A673 (cell line): ENCODE measurements at regions not wholly inside any gene's neighbourhood (a gene's known extent, or its start where the extent isn't known, plus 50 kb on each side); places are given as distances from the start of the nearest gene placed in this dataset.

ENCODE experiments used
- BruUV-seq: library from RNA; stranded (reverse); fragments of 400-500 nt; replicated peaks from 2 replicates; lab custom pipeline; 2021; lab: Mats Ljungman, UMichigan
- CTCF ChIA-PET: fragments of 300-600 bp; sonication (Branson Sonifier 250); formaldehyde crosslinking; loops from one replicate; lab custom pipeline; 2022; ENCODE audit warnings: antibody characterized with exemption; lab: Charles Lee
- POLR2A ChIA-PET: fragments of 300-600 bp; sonication (Branson Sonifier 250); formaldehyde crosslinking; loops from one replicate; lab custom pipeline; 2022; ENCODE audit warnings: antibody characterized with exemption; ENCODE audit not compliant: low non-redundant PET; lab: Charles Lee
- DNase-seq: peaks from one replicate; pipeline ENCODE4 v3.0.0-alpha.2; 2015; ENCODE audit warnings: low spot score
- H3K27ac ChIP-seq: fragments of 200-600 bp; sonication (generic); 2 replicates; pipeline ENCODE4 v1.5.1; 2016; ENCODE audit warnings: mixed run types, low read depth, mild to moderate bottlenecking, mixed read lengths, antibody characterized with exemption, low read length; ENCODE audit not compliant: poor library complexity, severe bottlenecking
- H3K27me3 ChIP-seq: fragments of 200-600 bp; sonication (generic); replicated peaks from 2 replicates; pipeline ENCODE4 v1.6.1; 2017; ENCODE audit warnings: mixed run types, low read depth, mild to moderate bottlenecking, mixed read lengths, antibody characterized with exemption, low read length; ENCODE audit not compliant: insufficient read depth, poor library complexity
- H3K36me3 ChIP-seq: fragments of 200-600 bp; sonication (generic); 2 replicates; pipeline ENCODE4 v1.6.1; 2016; ENCODE audit warnings: mixed run types, mild to moderate bottlenecking, mixed read lengths, antibody characterized with exemption, low read length; ENCODE audit not compliant: insufficient read depth, poor library complexity, severe bottlenecking
- H3K4me1 ChIP-seq: fragments of 200-600 bp; sonication (generic); 2 replicates; pipeline ENCODE4 v1.6.1; 2017; ENCODE audit warnings: mixed run types, mild to moderate bottlenecking, mixed read lengths, antibody characterized with exemption, low read length; ENCODE audit not compliant: insufficient read depth, poor library complexity, severe bottlenecking
- H3K4me3 ChIP-seq: fragments of 200-600 bp; sonication (generic); 2 replicates; pipeline ENCODE4 v1.5.1; 2016; ENCODE audit warnings: low read depth, mixed run types, mild to moderate bottlenecking, mixed read lengths, low read length; ENCODE audit not compliant: poor library complexity, severe bottlenecking
- H3K9me3 ChIP-seq: fragments of 200-600 bp; sonication (generic); 2 replicates; pipeline ENCODE4 v1.6.1; 2016; ENCODE audit warnings: mixed run types, low read depth, mild to moderate bottlenecking, mixed read lengths, antibody characterized with exemption, low read length; ENCODE audit not compliant: poor library complexity, severe bottlenecking
- CTCF ChIP-seq: fragments of 300-800, 200-600 bp; sonication (generic); conservative IDR thresholded peaks from 2 replicates; pipeline ENCODE4 v1.5.1; 2017; ENCODE audit warnings: low read depth, mild to moderate bottlenecking, antibody characterized with exemption, low read length, moderate library complexity, mixed read lengths
- EZH2 ChIP-seq: fragments of 200-600 bp; sonication (generic); IDR thresholded peaks from 2 replicates; pipeline ENCODE4 v1.6.1; 2017; ENCODE audit warnings: borderline replicate concordance, low read depth, mild to moderate bottlenecking, mixed read lengths, antibody characterized with exemption, low read length; ENCODE audit not compliant: poor library complexity, severe bottlenecking
- intact Hi-C: fragments of 100-400 bp; cut with micrococcal nuclease; formaldehyde crosslinking; loops from one replicate; pipeline ENCODE4 v1.10.0; 2022; ENCODE audit not compliant: unreplicated experiment

DNA sequence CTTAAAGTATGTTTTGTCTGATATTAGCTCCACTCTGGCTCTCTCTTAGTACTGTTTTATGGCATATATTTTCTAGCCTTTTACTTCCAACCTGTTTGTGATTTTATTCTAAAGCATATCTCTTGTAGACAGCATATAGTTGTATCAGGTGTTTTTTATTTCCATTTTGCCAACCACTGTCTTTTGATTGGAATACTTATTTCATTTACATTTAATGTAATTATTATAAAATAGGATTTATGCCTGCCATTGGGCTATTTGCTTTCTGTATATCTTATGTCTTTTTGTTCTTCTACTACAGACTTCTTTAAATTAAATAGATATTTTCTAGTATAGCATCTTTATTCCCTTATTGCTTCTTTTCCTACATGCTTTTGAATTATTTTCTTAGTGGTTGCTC is 67.3 kb downstream of the LRRC30 start:
- H3K9me3 ChIP-seq, result peaks cover 44% of the 10 kb centered on the region
- TF ChIP-seq EZH2 (no peak), CTCF (no peak)
- BruUV-seq, result no TSS peak
- intact Hi-C loops, result no loop called here
- H3K27me3 ChIP-seq, result no peaks in the 10 kb centered on the region
- no peak overlapping the region for H3K4me3 ChIP-seq
- POLR2A ChIA-PET, result no interaction called here
- no peak for DNase-seq
- no peak overlapping the region for H3K27ac ChIP-seq
- H3K36me3 ChIP-seq, result no peaks in the 10 kb centered on the region
- CTCF ChIA-PET, result no interaction called here
- no peaks in the 10 kb centered on the region for H3K4me1 ChIP-seq

- no peaks in the 10 kb centered on the region for H3K4me1 ChIP-seq
- no peaks in the 10 kb centered on the region for H3K27me3 ChIP-seq
- BruUV-seq, result no TSS peak
- ChIA-PET POLR2A (no interaction called here), CTCF (no interaction called here)
- no peak overlapping the region for H3K4me3 ChIP-seq
- intact Hi-C loops, result no loop called here
- H3K27ac ChIP-seq, result no peak overlapping the region
- DNase-seq, result no peak
- TF ChIP-seq EZH2 (no peak), CTCF (no peak)
- peaks cover 55% of the 10 kb centered on the region for H3K9me3 ChIP-seq
- no peaks in the 10 kb centered on the region for H3K36me3 ChIP-seq
Observed at GRCh38 chr18:7301094-7301493, 70.2 kb downstream of the LRRC30 start.

DNA sequence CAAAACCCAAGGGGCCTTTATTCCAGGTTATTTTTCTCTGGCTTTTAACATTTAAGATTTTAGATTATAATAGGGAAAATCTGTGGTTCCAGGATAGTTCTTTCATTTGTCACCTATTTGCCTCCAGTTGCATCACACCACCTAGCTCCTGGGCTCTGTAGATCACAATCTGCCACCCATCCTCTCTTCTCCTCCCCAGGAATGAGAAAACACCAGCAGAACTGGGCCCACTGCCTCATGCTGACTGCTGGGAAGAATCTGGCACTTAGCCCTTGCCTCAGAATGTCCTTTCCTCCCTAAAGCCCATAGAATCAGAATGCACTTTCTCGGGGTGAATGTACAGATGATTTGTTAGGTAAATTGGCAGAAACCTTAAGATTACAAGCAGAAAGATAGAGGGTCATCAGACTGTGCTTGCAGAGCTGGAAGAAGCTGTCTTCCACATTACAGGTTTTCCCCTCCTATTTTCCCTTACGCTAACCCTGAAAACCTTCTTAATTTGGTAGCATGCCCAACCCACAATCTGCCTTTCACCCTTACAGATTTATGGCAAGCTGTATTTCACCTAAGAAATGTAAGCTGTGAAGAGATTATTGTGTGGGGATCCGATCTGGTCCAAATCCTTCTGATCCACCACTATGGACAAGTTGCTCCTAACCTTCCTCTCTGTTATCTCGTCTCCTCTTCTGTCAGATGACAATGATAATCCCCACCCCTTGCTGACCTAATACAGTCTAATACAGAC is 72.6 kb downstream of the LRRC30 start:
- POLR2A ChIA-PET, result no interaction called here
- Histone ChIP-seq H3K36me3 (no peaks in the 10 kb centered on the region), H3K4me3 (no peak overlapping the region), H3K4me1 (no peaks in the 10 kb centered on the region), H3K27me3 (no peaks in the 10 kb centered on the region), H3K9me3 (peaks cover 42% of the 10 kb centered on the region), H3K27ac (no peak overlapping the region)
- intact Hi-C loops, result no loop called here
- CTCF ChIA-PET, result no interaction called here
- no peak for DNase-seq
- BruUV-seq, result no TSS peak
- TF ChIP-seq EZH2 (no peak), CTCF (no peak)
